Lung microvascular endothelial cell (primary cell): ENCODE measurements at regions not wholly inside any gene's neighbourhood (a gene's known extent, or its start where the extent isn't known, plus 50 kb on each side); places are given as distances from the start of the nearest gene placed in this dataset.
"Not testable (repeated sequence)": the region's sequence is repeated elsewhere in the genome, so short reads cannot be mapped to it uniquely, and the experiment has no call there.

Experiments used
- DNase-seq, 2 donors: peaks; one replicate each; pipeline versions ENCODE4 v3.0.0 to v3.0.0-alpha.2; 2010; ENCODE audit warnings: low read depth in 2 of 2

DNA sequence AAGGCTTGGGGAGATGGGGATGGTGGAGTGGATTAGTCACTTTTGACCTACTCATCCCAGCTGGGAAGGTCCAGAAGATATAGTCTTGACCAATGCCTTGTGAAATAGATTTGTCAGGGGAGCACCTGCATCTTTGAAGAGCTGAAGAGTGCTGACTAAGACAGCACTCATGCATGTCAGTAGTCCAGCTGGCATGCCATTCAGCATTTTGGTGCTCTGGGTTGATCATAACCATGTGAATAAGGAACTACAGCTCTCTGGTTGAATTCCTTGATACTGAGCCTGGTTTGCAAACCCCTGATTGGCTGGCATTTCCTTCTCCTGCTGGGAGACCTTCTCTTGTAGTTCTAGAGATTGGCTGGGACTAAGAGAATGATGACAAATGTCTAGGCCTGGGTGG lies 106.8 kb upstream of the ALX4 start:
- no peak for DNase-seq

DNA sequence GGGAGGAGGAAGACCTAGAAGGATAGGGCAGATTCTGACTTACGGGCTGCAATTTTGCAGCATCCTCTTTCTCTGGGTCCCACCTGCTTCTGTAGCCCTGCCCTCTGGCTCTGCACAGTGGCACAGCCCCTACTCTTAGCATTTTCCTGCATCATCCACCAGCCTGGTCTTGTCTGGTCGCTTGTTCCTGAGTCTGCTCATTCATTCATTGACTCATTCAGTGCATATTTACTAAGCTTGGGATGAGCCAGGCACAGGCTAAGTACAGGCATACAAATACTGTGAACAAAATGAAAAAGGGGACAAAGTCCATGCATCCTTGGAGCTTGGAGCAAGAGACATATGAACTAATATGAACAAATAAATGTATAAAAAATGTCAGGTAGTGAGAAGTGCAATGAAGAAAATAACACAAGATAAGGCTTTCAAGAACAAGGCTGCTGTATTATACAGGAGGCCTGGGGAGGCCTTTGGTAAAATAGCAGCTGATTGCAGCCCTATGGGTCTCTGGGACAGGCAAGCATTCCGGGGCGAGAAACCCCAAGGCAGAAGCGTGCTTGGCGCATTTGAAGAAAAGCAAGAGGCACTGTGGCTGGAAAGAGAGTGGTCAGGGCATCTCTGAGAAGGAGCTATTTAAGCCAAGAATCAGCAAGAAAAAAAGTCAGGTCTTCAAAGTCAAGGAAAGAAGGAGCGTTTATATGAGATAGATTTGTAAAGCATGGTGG lies 108.0 kb upstream of the ALX4 start:
- DNase-seq = no peak

DNA sequence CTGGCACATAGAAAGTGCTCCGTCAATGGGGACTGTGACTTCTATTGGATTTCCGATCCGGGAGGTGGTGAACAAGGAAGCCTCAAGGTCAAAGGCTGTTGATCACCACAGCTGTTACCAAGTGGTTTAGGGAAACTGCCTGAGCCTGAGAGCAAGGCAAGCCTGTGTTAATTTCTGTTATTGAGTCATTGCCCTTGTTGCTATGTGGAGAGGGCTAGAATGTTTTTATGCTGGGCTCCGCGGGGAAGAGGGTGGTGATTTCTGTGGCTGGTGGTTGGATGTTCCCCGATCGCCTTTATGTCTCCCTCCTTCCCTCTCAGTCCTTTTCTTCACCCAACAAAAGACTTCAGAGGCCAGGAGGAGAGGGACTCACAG lies 108.5 kb upstream of the ALX4 start:
- no peak for DNase-seq

DNA sequence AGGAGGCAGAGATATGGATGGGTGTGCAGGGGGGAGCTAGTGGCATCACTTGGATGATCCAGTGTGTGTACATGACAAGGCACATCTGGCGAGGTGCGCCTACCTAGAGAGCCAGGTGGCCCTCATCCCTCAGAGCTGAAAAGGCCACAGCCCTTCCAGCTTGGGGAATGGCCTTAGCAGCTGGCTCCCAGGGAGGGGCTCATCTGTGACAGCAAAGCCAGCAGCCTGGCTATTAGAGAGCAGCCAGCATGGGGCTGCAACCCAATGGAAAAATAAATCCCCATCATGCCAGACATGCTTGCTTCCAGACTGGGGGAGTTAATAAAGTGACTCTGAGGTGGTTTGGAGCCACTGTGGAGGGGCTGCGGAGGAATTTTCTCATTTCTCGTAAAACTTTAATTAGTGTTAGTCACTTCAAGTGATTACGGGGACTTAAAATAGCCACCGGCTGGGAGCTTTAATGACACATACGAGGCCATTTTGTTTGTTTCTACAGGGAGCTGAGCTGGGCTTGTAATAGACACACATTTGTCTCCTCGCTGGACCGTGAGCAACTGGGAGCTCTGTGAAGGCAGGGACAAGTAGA lies 111.2 kb upstream of the ALX4 start:
- DNase-seq = no peak

DNA sequence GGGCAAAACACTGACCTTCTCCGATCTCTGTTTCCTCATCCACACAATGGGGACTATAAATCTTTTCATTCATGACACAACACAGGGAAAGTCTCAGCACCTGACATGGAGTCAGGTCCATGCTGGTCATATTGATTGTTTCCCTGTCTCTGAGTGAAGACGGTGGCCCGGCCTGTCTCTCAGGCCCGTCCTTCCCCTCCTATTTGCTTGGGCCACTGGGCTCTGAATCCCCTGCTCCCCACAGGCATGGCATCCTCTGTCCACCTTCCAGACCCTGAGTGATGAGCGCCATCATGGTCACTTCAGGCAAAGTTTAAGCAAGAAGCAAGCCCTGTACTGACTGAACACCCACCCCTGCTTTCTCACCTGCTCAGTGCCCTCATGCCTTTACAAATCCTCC lies 113.3 kb upstream of the ALX4 start:
- peak in 1 of 2 donors; percentile 59 for DNase-seq

DNA sequence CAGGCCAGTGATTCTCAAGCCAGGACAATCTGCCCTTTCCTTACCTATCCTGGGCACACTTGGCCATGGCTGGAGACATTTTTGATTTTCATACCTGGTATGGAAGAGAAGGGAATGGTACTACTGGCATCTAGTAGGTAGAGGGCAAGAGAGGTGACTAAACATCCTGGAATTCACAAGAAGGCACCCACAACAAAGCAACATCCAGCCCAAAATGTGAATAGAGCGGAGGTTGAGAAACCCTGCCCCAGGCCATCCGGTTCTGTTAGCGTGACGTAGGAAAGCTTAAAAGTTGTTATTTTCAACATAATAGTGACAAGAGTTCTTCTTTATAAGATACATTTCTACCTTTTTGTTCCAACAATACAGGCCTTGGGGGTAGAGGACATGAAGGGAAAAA lies 114.9 kb upstream of the ALX4 start:
- no peak for DNase-seq

DNA sequence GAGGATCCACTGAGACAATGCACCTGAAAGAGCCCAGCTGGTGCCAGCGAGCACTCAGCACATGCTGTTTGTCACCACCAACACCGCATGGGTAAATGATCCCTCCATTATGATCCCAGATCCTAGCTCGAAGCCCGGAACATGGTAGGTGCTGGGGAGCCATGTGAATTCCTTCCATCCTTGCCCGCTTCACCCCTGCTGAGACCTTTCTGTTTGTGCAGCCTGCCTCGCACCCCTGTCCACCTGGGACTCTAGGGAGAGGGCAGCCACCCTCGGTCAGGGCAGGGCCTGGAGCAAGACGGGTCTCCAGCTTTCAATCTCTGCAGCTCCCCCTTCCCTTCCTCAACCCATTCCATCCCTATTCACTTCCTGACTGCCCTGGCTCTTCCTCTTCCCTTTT lies 116.2 kb upstream of the ALX4 start:
- DNase-seq = no peak

DNA sequence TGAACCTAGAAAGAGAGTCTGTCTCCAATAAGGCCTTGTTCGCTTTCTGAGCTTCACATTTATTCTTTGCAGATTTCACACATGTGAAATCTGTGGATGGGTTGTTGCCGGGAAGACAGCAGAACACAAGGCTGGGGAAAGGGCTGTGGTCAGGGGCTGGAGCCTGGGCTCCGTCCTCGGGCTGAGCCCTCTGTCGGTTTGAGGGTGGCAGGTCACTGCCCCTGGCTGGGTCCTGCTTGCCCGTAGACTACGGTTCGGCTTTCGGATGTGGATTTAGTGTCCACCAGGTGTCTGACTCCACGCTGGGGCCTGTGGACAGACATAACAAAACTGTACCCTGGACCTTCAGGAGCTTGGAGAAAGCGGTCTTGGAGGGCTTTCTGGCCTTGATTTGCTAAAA lies 117.0 kb upstream of the ALX4 start:
- DNase-seq = no peak

DNA sequence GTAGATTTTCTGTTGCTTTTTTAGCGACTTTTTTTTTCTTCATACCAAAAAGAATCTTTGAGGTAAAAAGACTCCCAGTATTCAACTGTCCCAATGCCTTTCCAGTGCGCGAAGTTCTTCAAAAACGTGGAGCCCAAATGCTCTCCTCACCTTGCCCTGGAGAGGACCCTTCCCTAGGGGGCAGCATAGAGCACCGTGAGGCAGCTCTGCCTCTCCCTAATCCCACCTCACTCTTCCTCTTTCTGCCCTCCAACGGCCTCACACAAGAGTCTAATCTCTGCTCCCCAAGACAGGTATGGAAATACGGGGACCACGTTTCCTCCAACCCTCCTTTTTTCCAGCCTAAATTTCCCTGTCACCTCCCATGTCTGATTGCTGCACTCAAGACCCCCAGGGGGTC lies 117.5 kb upstream of the ALX4 start:
- no peak for DNase-seq

DNA sequence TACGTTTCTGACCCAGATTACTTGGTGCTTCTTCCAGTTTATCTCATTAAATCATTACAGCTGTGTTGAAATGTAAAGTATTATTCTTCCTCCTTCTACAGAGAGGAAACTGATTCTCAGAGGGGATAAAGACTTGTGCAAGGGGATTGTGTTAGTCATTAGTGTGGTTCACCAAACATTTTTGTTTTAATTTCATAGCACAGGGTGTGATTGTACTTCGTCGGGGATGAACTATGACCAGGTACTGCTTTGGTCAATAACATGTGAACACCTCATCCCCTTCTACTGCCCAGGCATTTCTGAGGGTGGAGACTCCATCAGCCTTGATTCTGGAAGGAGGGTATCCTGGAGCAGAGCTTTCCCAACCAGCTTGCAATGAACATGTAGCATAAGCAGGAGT lies 120.2 kb upstream of the ALX4 start:
- DNase-seq = no peak

DNA sequence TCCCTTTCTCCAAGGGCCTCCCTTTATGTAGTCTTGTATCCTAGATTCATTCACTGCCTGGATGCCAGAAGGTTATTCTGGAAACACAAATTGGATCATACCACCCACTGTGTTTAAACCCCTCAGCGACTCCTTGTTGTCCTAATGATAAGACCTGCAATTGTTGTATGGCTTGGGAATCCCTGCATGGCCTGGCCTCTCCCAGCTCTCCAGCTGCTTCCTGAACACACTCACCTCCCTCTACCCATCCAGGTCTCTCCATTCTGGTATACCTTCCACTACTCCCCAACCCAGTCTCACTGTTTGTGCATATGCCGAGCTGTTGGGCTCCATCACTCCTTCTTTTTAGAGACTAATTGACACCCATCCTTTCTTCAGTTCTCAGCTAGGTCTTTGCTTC lies 124.3 kb upstream of the ALX4 start:
- DNase-seq = no peak

DNA sequence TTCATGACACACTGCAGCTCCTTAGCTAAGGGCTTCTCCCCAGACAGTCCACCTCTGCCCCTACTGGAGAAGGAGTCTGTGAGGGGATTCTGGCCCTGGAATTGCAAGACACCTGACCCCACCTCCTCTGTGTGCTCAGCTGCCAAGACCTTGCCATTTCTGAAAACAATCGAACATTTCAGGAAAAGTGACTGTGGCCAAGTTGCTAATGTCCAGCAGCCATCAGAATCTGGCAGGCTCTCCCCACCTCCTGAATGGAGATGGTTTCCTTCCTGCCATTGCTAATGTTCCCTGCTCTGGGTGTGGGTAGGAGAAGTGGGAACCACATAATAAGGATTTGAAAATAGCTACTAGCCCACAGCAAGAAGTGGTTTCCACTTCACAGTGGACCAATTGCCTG lies 127.2 kb upstream of the ALX4 start:
- DNase-seq = no peak

DNA sequence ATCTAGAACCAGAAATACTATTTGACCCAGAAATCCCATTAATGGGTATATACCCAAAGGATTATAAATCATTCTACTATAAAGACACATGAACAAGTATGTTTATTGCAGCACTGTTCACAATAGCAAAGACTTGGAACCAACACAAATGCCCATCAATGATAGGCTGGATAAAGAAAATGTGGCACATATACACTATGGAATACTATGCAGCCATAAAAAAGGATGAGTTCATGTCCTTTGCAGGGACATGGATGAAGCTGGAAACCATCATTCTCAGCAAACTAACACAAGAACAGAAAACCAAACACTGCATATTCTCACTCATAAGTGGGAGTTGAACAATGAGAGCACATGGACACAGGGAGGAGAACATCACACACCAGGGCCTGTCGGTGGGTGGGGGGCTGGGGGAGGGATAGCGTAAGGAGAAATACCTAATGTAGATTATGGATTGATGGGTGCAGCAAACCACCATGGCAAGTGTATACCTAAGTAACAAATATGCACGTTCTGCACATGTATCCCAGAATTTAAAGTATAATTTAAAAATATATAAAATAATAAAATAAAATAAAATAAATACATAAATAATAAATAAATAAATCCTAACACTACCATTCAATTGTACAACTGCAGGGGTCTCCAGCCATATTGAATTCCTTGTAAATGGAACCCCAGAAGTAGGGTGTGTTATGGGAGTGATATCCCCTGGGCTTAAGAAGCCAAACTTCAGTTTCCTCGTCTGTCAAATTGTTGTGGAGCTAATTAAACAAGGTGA lies 122.4 kb upstream of the CD82 start:
- not testable (repeated sequence) for DNase-seq

DNA sequence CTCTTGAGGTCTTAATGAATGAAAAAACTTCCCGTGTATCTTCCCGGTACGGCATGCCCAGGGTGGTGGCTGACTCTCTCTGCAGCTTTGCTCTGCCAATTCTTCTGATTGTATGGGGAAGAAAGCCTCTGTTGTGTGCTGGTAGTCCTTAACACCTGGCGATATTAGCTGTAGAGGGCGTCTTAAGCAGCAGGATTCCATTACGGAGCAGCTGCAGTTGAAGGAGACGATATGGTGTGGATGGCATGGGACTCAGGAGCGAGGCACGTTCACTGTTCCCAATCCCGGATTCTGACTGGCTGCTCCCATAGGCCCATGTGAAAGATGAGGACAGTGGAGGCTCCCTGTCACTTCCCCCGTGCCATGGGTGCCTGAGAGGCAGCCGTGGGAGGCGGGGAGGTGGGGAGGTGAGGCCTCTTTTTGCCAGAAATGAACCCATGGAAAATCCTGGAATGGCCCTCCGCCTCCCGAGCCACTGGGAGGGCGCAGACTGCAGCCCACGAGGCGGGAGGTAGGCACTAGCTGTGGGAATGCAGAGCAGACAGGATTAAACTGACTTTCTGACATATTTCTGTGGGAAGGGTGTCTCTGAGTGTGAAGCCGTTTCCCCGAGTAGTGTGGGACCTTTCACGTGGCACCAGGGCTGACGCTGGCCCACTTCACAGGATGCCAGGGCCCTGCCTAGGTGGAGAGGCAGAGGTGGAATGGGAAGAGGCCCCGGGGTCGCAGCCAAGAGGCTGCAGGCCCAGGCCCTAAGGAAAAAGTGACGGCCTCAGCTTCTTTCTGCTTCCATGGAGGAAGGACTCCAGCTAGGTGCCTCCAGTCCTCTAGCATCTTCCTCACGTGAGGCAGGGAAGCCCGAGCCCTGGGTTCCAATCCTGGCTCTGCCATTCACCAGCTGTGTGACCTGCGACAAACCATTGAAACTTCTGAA lies 121.4 kb upstream of the CD82 start:
- no peak for DNase-seq

DNA sequence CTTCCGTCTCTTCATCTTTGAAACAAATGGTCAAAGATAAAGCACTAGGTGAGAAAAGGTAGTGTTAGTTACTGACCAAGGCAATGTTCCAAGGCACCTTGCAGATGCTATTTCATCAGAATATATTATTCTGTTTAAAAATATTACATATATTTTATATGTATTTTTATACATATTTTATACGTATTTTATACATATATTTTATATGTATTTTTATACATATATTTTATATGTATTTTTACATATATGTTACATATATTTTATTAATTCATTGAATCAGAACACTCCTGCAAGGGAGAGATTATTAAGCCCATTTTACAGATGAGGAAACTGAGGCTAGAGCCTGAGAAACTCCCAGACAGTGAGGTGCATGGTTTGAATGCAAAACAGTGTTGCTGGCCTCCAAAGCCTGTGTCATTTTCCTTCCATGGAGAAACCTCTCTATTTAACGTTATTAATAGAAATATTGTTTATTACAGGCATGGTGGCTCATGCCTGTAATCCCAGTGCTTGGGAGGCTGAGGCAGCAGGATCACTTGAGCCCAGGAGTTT lies 120.6 kb upstream of the CD82 start:
- no peak for DNase-seq

DNA sequence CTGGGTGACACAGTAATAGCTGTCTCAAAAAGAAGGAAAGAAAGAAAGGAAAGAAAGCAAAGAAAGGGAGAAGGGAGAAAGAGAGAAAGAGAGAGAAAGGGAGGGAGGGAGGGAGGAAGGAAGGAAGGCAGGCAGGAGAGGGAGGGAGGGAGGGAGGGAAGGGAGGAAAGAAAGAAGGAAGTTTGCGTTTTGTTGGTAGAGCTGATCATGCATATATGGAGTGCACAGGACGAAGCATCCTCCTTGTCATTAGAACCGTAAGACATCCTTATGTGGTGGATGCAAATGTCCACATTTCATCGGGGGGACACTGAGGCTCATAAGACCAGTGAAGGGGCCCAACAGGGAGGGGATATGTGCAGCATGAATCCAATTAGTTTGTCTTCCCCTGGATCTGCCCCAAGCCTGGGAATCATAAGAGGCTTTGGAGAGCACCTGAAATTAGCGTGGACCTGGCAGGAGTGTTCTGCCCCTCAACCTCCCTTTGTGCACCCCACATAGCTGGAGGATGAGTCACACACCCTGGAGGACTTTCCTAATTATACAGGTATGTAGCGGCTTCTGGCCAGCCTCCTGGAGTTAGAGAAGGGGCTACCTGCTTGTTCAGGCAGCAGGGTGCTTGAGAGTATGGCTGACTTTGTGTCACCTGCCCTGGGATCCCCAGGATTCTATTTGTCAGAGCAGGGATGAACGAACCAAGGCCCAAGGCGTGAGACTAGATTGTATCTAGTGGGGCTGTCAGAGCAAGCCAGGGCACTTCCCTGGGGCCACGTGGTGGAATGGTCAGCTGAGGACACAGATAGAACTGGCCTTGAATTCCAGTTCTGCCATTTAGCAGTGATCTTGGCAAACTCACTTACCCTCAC lies 119.7 kb upstream of the CD82 start:
- DNase-seq = no peak

DNA sequence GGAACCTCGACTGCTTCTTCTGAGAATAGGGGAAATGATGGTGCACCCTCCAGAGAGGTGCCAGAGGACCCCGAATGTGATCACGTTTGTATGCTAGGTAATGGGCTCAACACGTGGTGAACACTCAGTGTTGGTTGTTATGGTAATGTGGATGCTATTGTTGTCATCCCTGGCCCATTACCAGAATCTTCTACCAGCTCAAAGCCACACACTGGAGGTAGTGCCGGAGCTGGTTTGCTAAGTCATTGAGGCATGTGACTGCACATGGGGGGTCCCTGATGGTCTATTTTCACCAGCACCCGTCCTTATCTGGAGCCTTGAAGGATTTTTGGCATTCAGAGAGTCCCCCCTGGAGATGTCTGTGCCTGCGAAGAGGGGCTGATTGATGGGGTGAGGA lies 119.1 kb upstream of the CD82 start:
- peak in 1 of 2 donors; percentile 27 for DNase-seq

DNA sequence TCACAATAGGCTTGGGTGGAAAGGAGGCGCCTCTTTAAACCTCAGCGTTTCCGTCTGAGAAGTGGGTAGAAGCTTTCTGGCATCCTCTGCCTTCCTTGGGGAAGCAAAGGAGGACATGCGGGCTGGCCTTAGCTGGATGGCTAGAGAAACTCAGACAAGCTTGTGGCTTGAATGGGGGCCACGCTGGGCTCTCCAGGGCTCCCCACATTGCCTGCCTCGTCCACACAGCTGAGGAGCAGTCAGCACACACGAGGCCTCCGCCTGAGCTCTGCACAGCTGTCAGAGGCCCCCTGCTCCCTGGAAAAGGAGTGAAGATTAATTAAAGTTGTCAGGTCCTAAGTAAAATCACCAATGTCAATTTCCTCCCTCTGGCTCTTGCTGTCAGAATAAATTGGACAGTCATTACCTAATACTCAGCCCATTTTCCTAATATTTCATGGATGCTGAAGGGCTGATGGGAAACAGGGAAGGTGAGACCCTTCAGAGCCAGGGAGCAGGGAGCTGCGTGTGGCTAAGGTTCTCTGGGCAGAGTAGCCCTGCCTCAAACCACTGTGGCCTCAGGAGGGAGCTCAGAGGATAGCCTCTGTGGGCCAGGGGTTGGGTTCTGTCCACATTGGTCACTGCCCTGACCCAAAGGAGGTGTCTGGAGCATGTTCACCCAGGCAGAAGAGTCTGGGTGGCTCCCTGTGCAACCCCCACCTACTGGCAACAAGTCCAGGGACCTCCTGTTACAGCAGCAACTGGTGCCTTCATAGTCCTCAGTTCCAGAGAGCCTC lies 118.3 kb upstream of the CD82 start:
- no peak for DNase-seq

DNA sequence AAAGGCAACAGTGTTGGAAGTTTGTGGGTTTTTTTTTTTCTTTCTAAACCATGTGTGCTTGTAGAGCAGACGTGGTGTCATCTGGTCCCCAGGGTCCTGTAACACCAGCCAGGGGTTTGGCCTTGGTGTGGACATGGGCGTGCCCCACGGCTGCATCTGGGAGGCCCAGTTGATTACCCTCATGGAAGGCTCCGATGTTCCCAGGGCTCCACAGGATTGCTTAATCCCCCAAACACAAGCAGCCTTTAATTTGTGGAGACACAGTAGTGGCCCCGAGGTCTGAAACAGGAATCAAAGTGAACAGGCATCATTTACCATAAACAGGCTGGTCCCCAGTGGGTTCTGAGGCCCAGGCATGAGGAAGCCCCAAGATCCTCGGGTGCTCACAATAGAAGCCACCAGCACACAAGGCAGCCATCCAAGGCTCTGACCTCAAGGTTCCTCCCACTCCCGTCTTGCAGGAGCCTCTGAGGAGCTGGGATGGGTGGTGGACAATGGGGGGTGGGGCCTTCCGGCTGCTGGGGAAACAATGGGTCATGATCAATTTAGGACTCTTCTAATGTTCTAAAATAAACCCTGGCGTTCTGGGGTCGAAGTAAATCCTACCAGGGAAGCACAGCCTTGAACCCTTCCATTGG lies 115.0 kb upstream of the CD82 start:
- no peak for DNase-seq
